GM19395 (cell line): ENCODE measurements at regions not wholly inside any gene's neighbourhood (a gene's known extent, or its start where the extent isn't known, plus 50 kb on each side); places are given as distances from the start of the nearest gene placed in this dataset.

Experiments
- ATAC-seq: cut with Tn5 transposase; IDR thresholded peaks from one replicate; pipeline ENCODE4 v1.9.1; 2021; ENCODE audit warnings: mild to moderate bottlenecking, moderate library complexity; ENCODE audit not compliant: unreplicated experiment

GRCh38 chr1:101153692-101154091 is 83.1 kb upstream of the S1PR1 start:
- ATAC-seq, result no peak

- no peak for ATAC-seq
These were observed 84.2 kb upstream of the S1PR1 start for GRCh38 chr1:101152633-101153032.

- no peak for ATAC-seq
These were observed 85.5 kb upstream of the S1PR1 start for GRCh38 chr1:101151286-101151685.

- no peak for ATAC-seq
These were observed 86.1 kb upstream of the S1PR1 start for GRCh38 chr1:101150670-101151069.

- ATAC-seq, result no peak
These were observed 86.6 kb upstream of the S1PR1 start for GRCh38 chr1:101150266-101150665.

- no peak for ATAC-seq
These were observed 87.8 kb upstream of the S1PR1 start for GRCh38 chr1:101148980-101149379.

GRCh38 chr1:101147381-101147780 is 89.4 kb upstream of the S1PR1 start:
- no peak for ATAC-seq

GRCh38 chr1:101145449-101145820 is 91.4 kb upstream of the S1PR1 start:
- no peak for ATAC-seq

GRCh38 chr1:101144671-101145448 is 92.0 kb upstream of the S1PR1 start:
- no peak for ATAC-seq

- no peak for ATAC-seq
These were observed 94.6 kb upstream of the S1PR1 start for GRCh38 chr1:101142244-101142643.

GRCh38 chr1:101141376-101141775 is 95.4 kb upstream of the S1PR1 start:
- ATAC-seq, result no peak

- no peak for ATAC-seq
These were observed 96.7 kb upstream of the S1PR1 start for GRCh38 chr1:101139821-101140718.

- ATAC-seq, result no peak
These were observed 97.7 kb upstream of the S1PR1 start for GRCh38 chr1:101139130-101139529.

GRCh38 chr1:101137144-101138126 is 99.4 kb upstream of the S1PR1 start:
- ATAC-seq, result peak; percentile 46

- peak; percentile 72 for ATAC-seq
These were observed 100.1 kb upstream of the S1PR1 start for GRCh38 chr1:101136739-101137138.

- ATAC-seq, result no peak
These were observed 100.5 kb upstream of the S1PR1 start for GRCh38 chr1:101136271-101136670.

GRCh38 chr1:101135526-101135925 is 101.3 kb upstream of the S1PR1 start:
- ATAC-seq, result no peak

GRCh38 chr1:101131239-101131843 is 105.5 kb upstream of the S1PR1 start:
- no peak for ATAC-seq

- no peak for ATAC-seq
These were observed 105.1 kb upstream of the DPH5 start for GRCh38 chr1:101130673-101131072.

- no peak for ATAC-seq
These were observed 103.3 kb upstream of the DPH5 start for GRCh38 chr1:101128846-101129245.
